ENCODE measurements at regions not wholly inside any gene's neighbourhood (a gene's known extent, or its start where the extent isn't known, plus 50 kb on each side); places are given as distances from the start of the nearest gene placed in this dataset.

- WGBS, result 78% methylated on average over 7 of the region's 8 CpGs
Measured at GRCh38 chr13:106821979-106822378, 254.0 kb upstream of the ARGLU1 start.

GRCh38 chr13:106819413-106820180 is 251.7 kb upstream of the ARGLU1 start:
- Histone ChIP-seq H3K9me3 (no peaks in the 10 kb centered on the region), H3K4me1 (no peaks in the 10 kb centered on the region), H3K4me3 (no peak overlapping the region), H3K27me3 (no peaks in the 10 kb centered on the region), H3K27ac (replicated peaks in 1 of 4) (no peak overlapping the region), H3K36me3 (no peaks in the 10 kb centered on the region)
- TF ChIP-seq EP300 (IDR thresholded peaks at IDR 0.05) (no peak), POLR2A (IDR thresholded peaks at IDR 0.05; ENCODE audit: low read depth) (no peak), POLR2AphosphoS5 (IDR thresholded peaks at IDR 0.05) (no peak), CTCF (IDR thresholded peaks at IDR 0.05) (no peak)
- no peak for DNase-seq (ENCODE audit: extremely low spot score)
- intact Hi-C loops (cut with DNase I), result no loop called here
- WGBS, result 81% methylated on average over 6 of the region's 6 CpGs

More at GRCh38 chr13:106821979-106822378, 254.0 kb upstream of the ARGLU1 start:
- DNase-seq (ENCODE audit: extremely low spot score), result no peak
- Histone ChIP-seq H3K36me3 (no peaks in the 10 kb centered on the region), H3K27ac (replicated peaks in 1 of 4) (no peak overlapping the region), H3K27me3 (no peaks in the 10 kb centered on the region), H3K9me3 (peaks cover 0 to 7% (median 2%) of the 10 kb centered on the region in 4 donors), H3K4me1 (no peaks in the 10 kb centered on the region), H3K4me3 (no peak overlapping the region)
- no peak for TF ChIP-seq POLR2A (IDR thresholded peaks at IDR 0.05; ENCODE audit: low read depth)
- no peak for TF ChIP-seq POLR2AphosphoS5 (IDR thresholded peaks at IDR 0.05)
- no peak for TF ChIP-seq EP300 (IDR thresholded peaks at IDR 0.05)
- no peak for TF ChIP-seq CTCF (IDR thresholded peaks at IDR 0.05)
- intact Hi-C loops (cut with DNase I), result no loop called here

- Histone ChIP-seq H3K4me1 (no peaks in the 10 kb centered on the region), H3K27ac (replicated peaks in 1 of 4) (no peak overlapping the region), H3K36me3 (no peaks in the 10 kb centered on the region), H3K27me3 (no peaks in the 10 kb centered on the region), H3K4me3 (no peak overlapping the region), H3K9me3 (no peaks in the 10 kb centered on the region)
- WGBS, result 80% methylated on average over 3 of the region's 3 CpGs
- intact Hi-C loops (cut with DNase I), result no loop called here
- TF ChIP-seq POLR2A (IDR thresholded peaks at IDR 0.05; ENCODE audit: low read depth) (no peak), POLR2AphosphoS5 (IDR thresholded peaks at IDR 0.05) (no peak), CTCF (IDR thresholded peaks at IDR 0.05) (no peak), EP300 (IDR thresholded peaks at IDR 0.05) (no peak)
- no peak for DNase-seq (ENCODE audit: extremely low spot score)
Measured at GRCh38 chr13:106818971-106819370, 251.0 kb upstream of the ARGLU1 start.

- Histone ChIP-seq H3K4me3 (no peak overlapping the region), H3K36me3 (no peaks in the 10 kb centered on the region), H3K4me1 (no peaks in the 10 kb centered on the region), H3K27ac (replicated peaks in 1 of 4) (no peak overlapping the region), H3K27me3 (no peaks in the 10 kb centered on the region), H3K9me3 (no peaks in the 10 kb centered on the region)
- no peak for TF ChIP-seq POLR2A (IDR thresholded peaks at IDR 0.05; ENCODE audit: low read depth)
- no peak for TF ChIP-seq CTCF (IDR thresholded peaks at IDR 0.05)
- no peak for TF ChIP-seq EP300 (IDR thresholded peaks at IDR 0.05)
- no peak for TF ChIP-seq POLR2AphosphoS5 (IDR thresholded peaks at IDR 0.05)
- intact Hi-C loops (cut with DNase I), result no loop called here
- WGBS, result 58% methylated on average over 1 of the region's 1 CpG
- no peak for DNase-seq (ENCODE audit: extremely low spot score)
Measured at GRCh38 chr13:106815545-106815944, 247.6 kb upstream of the ARGLU1 start.

- intact Hi-C loops (cut with DNase I), result no loop called here
Measured at GRCh38 chr13:106814463-106814862, 246.5 kb upstream of the ARGLU1 start.

More at GRCh38 chr13:106814463-106814862, 246.5 kb upstream of the ARGLU1 start:
- Histone ChIP-seq H3K4me1 (no peaks in the 10 kb centered on the region), H3K4me3 (no peak overlapping the region), H3K27me3 (no peaks in the 10 kb centered on the region), H3K36me3 (no peaks in the 10 kb centered on the region), H3K9me3 (no peaks in the 10 kb centered on the region), H3K27ac (replicated peaks in 1 of 4) (no peak overlapping the region)
- TF ChIP-seq CTCF (IDR thresholded peaks at IDR 0.05) (no peak), POLR2A (IDR thresholded peaks at IDR 0.05; ENCODE audit: low read depth) (no peak), EP300 (IDR thresholded peaks at IDR 0.05) (no peak), POLR2AphosphoS5 (IDR thresholded peaks at IDR 0.05) (no peak)
- 45% methylated on average over 1 of the region's 1 CpG for WGBS
- no peak for DNase-seq (ENCODE audit: extremely low spot score)
